HCT116 (cell line): ENCODE measurements at regions not wholly inside any gene's neighbourhood (a gene's known extent, or its start where the extent isn't known, plus 50 kb on each side); places are given as distances from the start of the nearest gene placed in this dataset.

Experiments
- ATAC-seq: fragments of 200-7000 bp; cut with Tn5 transposase; 2 replicates; pipeline ENCODE4 v1.9.1; 2020; ENCODE audit warnings: mild to moderate bottlenecking, moderate library complexity
- BruUV-seq: library from RNA; stranded (reverse); fragments of 400-500 nt; replicated peaks from 2 replicates; lab custom pipeline; 2021; lab: Mats Ljungman, UMichigan
- CTCF ChIA-PET: fragments of 300-600 bp; sonication (Branson Sonifier 250); formaldehyde crosslinking; loops from one replicate; lab custom pipeline; 2021; ENCODE audit warnings: antibody characterized with exemption; lab: Charles Lee
- POLR2A ChIA-PET: fragments of 300-600, 350-600 bp; sonication (Branson Sonifier 250); formaldehyde crosslinking; loops from one replicate; lab custom pipeline; 2021; ENCODE audit warnings: antibody characterized with exemption; lab: Charles Lee
- RAD21 ChIA-PET, 2 experiments: fragments of 300-600 bp; sonication (Branson Sonifier 250); formaldehyde crosslinking; loops; one replicate each; lab custom pipeline; 2023; ENCODE audit warnings: low total read pairs in 2 of 2; ENCODE audit not compliant: uncharacterized antibody in 2 of 2, unreplicated experiment in 2 of 2, low non-redundant PET in 1 of 2; lab: Charles Lee
- DNase-seq: peaks from one replicate; pipeline ENCODE4 v3.0.0-alpha.2; 2010; ENCODE audit warnings: low read depth, low spot score
- H2AFZ ChIP-seq: fragments of 200-600 bp; shearing (Covaris generic), sonication (generic); 2 replicates; pipeline ENCODE4 v1.6.1; 2017; ENCODE audit warnings: low read depth, mixed run types, mixed read lengths, antibody characterized with exemption, low read length; ENCODE audit not compliant: poor library complexity, severe bottlenecking
- H3K27ac ChIP-seq: 2 replicates; pipeline ENCODE4 v1.5.1; 2012; ENCODE audit warnings: low read depth, low read length
- H3K27me3 ChIP-seq: fragments of 200-600 bp; sonication (generic); 2 replicates; pipeline ENCODE4 v1.6.1; 2016; ENCODE audit warnings: mixed run types, low read length, mixed read lengths; ENCODE audit not compliant: insufficient read depth
- H3K36me3 ChIP-seq, 2 experiments: fragments of 200-500 bp in 1 of 2; fragments of 200-600 bp in 1 of 2; sonication (Bioruptor generic) in 1 of 2; sonication (generic) in 1 of 2; 2 replicates each; pipeline versions ENCODE4 v1.5.1 to v1.6.1; 2014 to 2016; ENCODE audit warnings: low read length in 2 of 2, inconsistent platforms in 1 of 2, mixed read lengths in 1 of 2, mixed run types in 1 of 2; ENCODE audit not compliant: insufficient read depth in 2 of 2, control insufficient read depth in 1 of 2
- H3K4me1 ChIP-seq, 2 experiments: fragments of 200-600 bp in 1 of 2; sonication (generic) in 1 of 2; 2 replicates each; pipeline versions ENCODE4 v1.5.1 to v1.6.1; 2012 to 2017; ENCODE audit warnings: low read length in 2 of 2, inconsistent platforms in 1 of 2, mild to moderate bottlenecking in 1 of 2, mixed read lengths in 1 of 2, mixed run types in 1 of 2, moderate library complexity in 1 of 2; ENCODE audit not compliant: insufficient read depth in 2 of 2, control insufficient read depth in 1 of 2
- H3K4me2 ChIP-seq: fragments of 200-600 bp; sonication (generic); 2 replicates; pipeline ENCODE4 v1.6.1; 2017; ENCODE audit warnings: mixed run types, low read length, mixed read lengths
- H3K4me3 ChIP-seq, 2 experiments: fragments of 200-600 bp in 1 of 2; sonication (generic) in 1 of 2; replicated peaks in 1 of 2; 2 replicates each; pipeline ENCODE4 v1.5.1; 2011 to 2016; ENCODE audit warnings: low read length in 2 of 2, control low read depth in 1 of 2, low read depth in 1 of 2, mild to moderate bottlenecking in 1 of 2, mixed read lengths in 1 of 2, mixed run types in 1 of 2
- H3K79me2 ChIP-seq: fragments of 200-600 bp; sonication (generic); 2 replicates; pipeline ENCODE4 v1.6.1; 2017; ENCODE audit warnings: mild to moderate bottlenecking, mixed run types, low read length, moderate library complexity, mixed read lengths; ENCODE audit not compliant: insufficient read depth
- H3K9ac ChIP-seq: fragments of 200-600 bp; sonication (generic); 2 replicates; pipeline ENCODE4 v1.6.1; 2016; ENCODE audit warnings: low read length, mixed read lengths
- H3K9me2 ChIP-seq: fragments of 200-600 bp; sonication (generic), shearing (Covaris generic); 2 replicates; pipeline ENCODE4 v1.6.1; 2017; ENCODE audit warnings: mixed run types, mild to moderate bottlenecking, moderate library complexity; ENCODE audit not compliant: insufficient read depth
- H3K9me3 ChIP-seq, 2 experiments: fragments of 200-500 bp in 1 of 2; fragments of 200-600 bp in 1 of 2; sonication (Bioruptor generic) in 1 of 2; sonication (generic) in 1 of 2; 2 replicates each; pipeline ENCODE4 v1.6.1; 2014 to 2017; ENCODE audit warnings: low read length in 2 of 2, mixed read lengths in 2 of 2, inconsistent platforms in 1 of 2, low read depth in 1 of 2, mild to moderate bottlenecking in 1 of 2, mixed run types in 1 of 2, moderate library complexity in 1 of 2; ENCODE audit not compliant: control insufficient read depth in 1 of 2, insufficient read depth in 1 of 2
- H4K20me1 ChIP-seq: fragments of 200-600 bp; sonication (generic), shearing (Covaris generic); 2 replicates; pipeline ENCODE4 v1.6.1; 2017; ENCODE audit warnings: mixed run types, mild to moderate bottlenecking, moderate library complexity; ENCODE audit not compliant: insufficient read depth
- ATF3 ChIP-seq: IDR thresholded peaks from 2 replicates; pipeline ENCODE4 v1.6.1; 2012
- CEBPB ChIP-seq: IDR thresholded peaks from 2 replicates; pipeline ENCODE4 v1.6.1; 2012; ENCODE audit warnings: low read depth
- EZH2 ChIP-seq: fragments of 200-600 bp; sonication (generic); IDR thresholded peaks from 2 replicates; pipeline ENCODE4 v1.6.1; 2017; ENCODE audit warnings: antibody characterized with exemption, mixed run types
- EZH2phosphoT487 ChIP-seq: fragments of 200-600 bp; IDR thresholded peaks from 2 replicates; pipeline ENCODE4 v1.6.1; 2018; ENCODE audit warnings: antibody characterized with exemption, borderline replicate concordance
- MAX ChIP-seq: IDR thresholded peaks from 2 replicates; pipeline ENCODE4 v1.6.1; 2012
- POLR2A ChIP-seq: IDR thresholded peaks from 2 replicates; pipeline ENCODE4 v1.7.0; 2011; ENCODE audit warnings: borderline replicate concordance; ENCODE audit not compliant: insufficient read depth, insufficient read length; ENCODE audit errors: extremely low read depth
- POLR2AphosphoS5 ChIP-seq: IDR thresholded peaks from 2 replicates; pipeline ENCODE4 v1.6.1; 2011; ENCODE audit warnings: mild to moderate bottlenecking, low read depth, low read length, moderate library complexity
- SIN3A ChIP-seq: IDR thresholded peaks from 2 replicates; pipeline ENCODE4 v1.6.1; 2012; ENCODE audit warnings: low read depth
- SP1 ChIP-seq: IDR thresholded peaks from 2 replicates; pipeline ENCODE4 v1.6.1; 2012; ENCODE audit warnings: low read depth
- YY1 ChIP-seq: IDR thresholded peaks from 2 replicates; pipeline ENCODE4 v1.6.1; 2011; ENCODE audit warnings: low read length, low read depth, moderate library complexity, mild to moderate bottlenecking; ENCODE audit not compliant: insufficient replicate concordance; ENCODE audit errors: extremely low read depth
- ZNF274 ChIP-seq: fragments of 200-500 bp; sonication (Bioruptor generic); IDR thresholded peaks from 2 replicates; pipeline ENCODE4 v1.6.1; 2014; ENCODE audit warnings: mild to moderate bottlenecking, low read depth, low read length, inconsistent platforms
- intact Hi-C: fragments of 100-400 bp; cut with micrococcal nuclease; formaldehyde crosslinking; loops from 2 replicates; pipeline ENCODE4 v1.10.0; 2022

GRCh38 chr19:28737021-28737895 lies 475.7 kb downstream of the UQCRFS1 start:
- H3K79me2 ChIP-seq, result no peaks in the 10 kb centered on the region
- intact Hi-C loops, result no loop called here
- no TSS peak for BruUV-seq
- CTCF ChIA-PET, result interaction anchor here (1.0 kb wide), 1 partner anchor 142 kb away, joined by 3 read pairs; no protein-coding TSS in a partner anchor
- no peak overlapping the region for H3K27ac ChIP-seq
- no peaks in the 10 kb centered on the region for H4K20me1 ChIP-seq
- DNase-seq, result no peak
- no peaks in the 10 kb centered on the region for H3K27me3 ChIP-seq
- TF ChIP-seq POLR2AphosphoS5 (no peak), ZNF274 (no peak), ATF3 (no peak), YY1 (no peak)
- no peaks in the 10 kb centered on the region for H3K36me3 ChIP-seq
- H3K4me1 ChIP-seq, result no peaks in the 10 kb centered on the region
- no peak overlapping the region for H3K4me2 ChIP-seq
- POLR2A ChIA-PET, result no interaction called here
- no peak overlapping the region for H3K9ac ChIP-seq
- H3K9me3 ChIP-seq, result peaks cover 8 to 15% of the 10 kb centered on the region in 2 experiments; a peak in 2 of 4 replicates
- H3K9me2 ChIP-seq, result no peaks in the 10 kb centered on the region
- H2AFZ ChIP-seq, result no peak overlapping the region
- no peak overlapping the region for H3K4me3 ChIP-seq
- no peak for ATAC-seq
- RAD21 ChIA-PET, result no interaction called here

GRCh38 chr19:28736528-28736927 lies 476.4 kb downstream of the UQCRFS1 start:
- Histone ChIP-seq H2AFZ (no peak overlapping the region), H3K27ac (no peak overlapping the region), H3K9me2 (no peaks in the 10 kb centered on the region), H3K79me2 (no peaks in the 10 kb centered on the region), H3K27me3 (no peaks in the 10 kb centered on the region), H4K20me1 (no peaks in the 10 kb centered on the region), H3K9me3 (peaks cover 8 to 18% of the 10 kb centered on the region in 2 experiments; a peak in 2 of 4 replicates), H3K4me1 (no peaks in the 10 kb centered on the region), H3K36me3 (no peaks in the 10 kb centered on the region), H3K9ac (no peak overlapping the region), H3K4me3 (no peak overlapping the region)
- ChIA-PET POLR2A (no interaction called here), RAD21 (no interaction called here)
- ATAC-seq (no peak), DNase-seq (no peak)
- intact Hi-C loops, result no loop called here
- BruUV-seq, result no TSS peak
- no peak for TF ChIP-seq SIN3A
- no peak for TF ChIP-seq EZH2
- no peak for TF ChIP-seq MAX
- no peak for TF ChIP-seq POLR2A
- TF ChIP-seq ATF3, result no peak
- TF ChIP-seq EZH2phosphoT487, result no peak
- TF ChIP-seq CEBPB, result no peak
- no peak for TF ChIP-seq SP1
- TF ChIP-seq, all 23 proteins: peak for 0
- no peak overlapping the region for H3K4me2 ChIP-seq
- CTCF ChIA-PET, result interaction anchor here (1.0 kb wide), 1 partner anchor 143 kb away, joined by 3 read pairs; no protein-coding TSS in a partner anchor
